NCI-H1436 (cell line): ENCODE measurements at regions not wholly inside any gene's neighbourhood (a gene's known extent, or its start where the extent isn't known, plus 50 kb on each side); places are given as distances from the start of the nearest gene placed in this dataset.
"Not testable (repeated sequence)": the region's sequence is repeated elsewhere in the genome, so short reads cannot be mapped to it uniquely, and the experiment has no call there.

Experiments
- DNase-seq: peaks from one replicate; lab custom pipeline; 2025; lab: John Stamatoyannopoulos, UW

DNA sequence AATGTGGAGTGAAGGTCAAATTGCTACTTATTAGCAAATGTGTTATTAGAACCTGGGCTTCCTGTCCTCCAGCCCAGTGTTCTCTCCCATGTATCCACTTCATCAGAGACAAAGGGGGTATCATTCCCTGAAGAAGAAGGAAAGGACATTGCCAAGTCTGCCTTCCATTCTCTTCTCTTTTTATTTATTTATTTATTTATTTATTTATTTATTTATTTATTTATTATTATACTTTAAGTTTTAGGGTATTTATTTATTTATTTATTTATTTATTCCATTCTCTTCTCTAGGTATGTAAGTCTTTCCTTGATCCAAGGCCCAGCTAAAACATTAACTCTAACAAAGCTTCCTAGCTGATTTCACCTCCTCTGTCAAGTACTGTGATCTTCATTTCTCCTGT, 277.8 kb upstream of the DNAJC19 start:
- DNase-seq: no peak

- no peak for DNase-seq
These were observed 276.3 kb upstream of the DNAJC19 start for GRCh38 chr3:181265750-181266333.

DNA sequence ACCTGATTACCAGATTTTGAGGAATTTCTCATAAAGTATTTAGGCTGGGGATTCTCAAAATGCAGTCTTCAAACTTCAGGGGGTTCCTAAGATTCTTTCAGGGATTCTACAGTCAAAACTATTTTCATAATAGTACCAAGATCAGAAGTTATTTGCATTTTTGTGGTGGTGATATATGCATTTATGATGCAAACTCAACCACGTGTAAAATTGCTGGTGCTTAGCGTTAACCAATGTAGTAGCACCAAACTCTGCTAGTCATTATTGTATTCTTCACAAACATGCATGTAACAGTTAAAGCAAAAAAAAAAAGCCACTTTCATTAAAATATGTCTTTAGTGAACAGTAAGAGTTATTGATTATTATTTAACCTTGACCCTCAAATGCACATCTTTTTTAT, 274.9 kb upstream of the DNAJC19 start:
- no peak for DNase-seq

- no peak for DNase-seq
These were observed 264.3 kb upstream of the DNAJC19 start for GRCh38 chr3:181253796-181254195.

DNA sequence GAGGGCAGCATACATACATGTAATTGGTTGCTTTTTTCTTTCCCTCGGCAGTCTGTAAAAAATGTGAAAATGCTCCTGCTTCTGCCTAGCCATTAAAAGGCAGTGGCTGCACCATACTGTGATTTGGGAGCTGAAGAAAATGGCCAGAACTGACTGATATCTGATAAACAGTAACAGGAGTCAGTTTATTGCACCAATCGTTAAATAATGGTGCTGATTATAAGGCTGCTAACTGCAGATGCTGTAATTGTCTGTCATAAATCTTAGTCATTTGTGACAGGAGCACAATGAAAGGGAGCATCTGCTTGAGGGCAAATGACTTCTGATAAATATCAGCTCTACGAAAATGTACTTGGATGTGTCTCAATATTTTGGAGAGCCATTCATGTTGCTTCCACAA, 263.1 kb upstream of the DNAJC19 start:
- peak; percentile 71 for DNase-seq

DNA sequence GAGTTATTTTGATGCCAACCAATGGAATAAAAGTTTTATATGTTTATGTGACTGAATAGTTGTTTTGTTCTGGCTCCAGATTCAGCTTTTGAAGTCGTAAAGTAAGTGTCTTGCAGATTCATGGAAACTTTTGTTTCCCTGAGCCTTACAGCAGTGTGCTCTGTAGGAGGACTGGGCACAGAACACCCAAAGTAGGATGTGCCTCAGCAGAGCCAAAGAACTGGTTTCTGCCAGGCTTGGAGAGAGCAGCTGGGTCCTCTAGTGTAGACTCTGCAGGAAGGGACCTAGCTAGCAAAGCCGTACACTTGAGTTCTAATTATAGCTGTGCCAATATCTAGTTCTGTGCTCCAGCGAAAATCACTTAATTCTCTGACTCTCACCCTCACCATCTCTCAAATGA, 261.2 kb upstream of the DNAJC19 start:
- DNase-seq: no peak

- no peak for DNase-seq
These were observed 249.9 kb upstream of the DNAJC19 start for GRCh38 chr3:181239441-181239840.

DNA sequence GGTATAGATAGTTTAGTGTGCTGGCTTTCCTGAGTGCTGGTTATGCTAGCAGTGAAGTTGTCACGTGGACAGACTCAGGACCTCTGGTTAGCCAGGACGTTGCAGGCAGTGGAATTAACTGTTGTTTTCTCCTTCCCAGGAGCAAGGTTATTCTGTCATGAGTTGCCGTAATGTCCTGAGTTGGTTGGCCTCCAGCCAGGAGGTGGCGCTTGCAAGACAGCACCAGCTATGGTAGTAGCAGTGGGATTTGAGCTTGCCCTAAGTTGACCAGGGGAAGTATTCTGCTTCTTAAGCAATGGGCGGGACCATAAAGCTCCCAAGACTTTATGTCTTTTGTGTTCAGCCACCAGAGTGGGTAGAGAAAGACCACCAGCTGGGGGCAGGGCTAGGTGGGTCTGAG, 240.7 kb upstream of the DNAJC19 start:
- DNase-seq: no peak

DNA sequence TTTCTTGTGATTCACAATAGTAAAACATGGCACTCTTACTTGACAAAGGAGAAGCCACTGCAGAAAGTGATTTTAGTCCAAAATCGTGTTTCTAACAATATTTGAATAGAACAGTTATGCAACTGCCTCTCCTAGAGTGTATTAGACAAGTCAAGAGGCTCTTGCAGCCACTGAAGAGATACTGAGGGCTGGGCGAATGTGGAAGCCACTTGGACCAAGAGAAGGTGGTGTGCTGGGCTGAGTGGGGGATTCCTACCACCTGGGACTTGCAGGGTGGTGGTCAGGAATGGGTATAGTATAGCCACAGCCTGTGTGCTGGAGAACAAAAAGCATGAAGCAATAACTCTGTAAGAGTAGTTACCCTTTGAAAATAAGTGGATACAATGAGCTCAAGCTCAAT, 223.8 kb upstream of the DNAJC19 start:
- no peak for DNase-seq

DNA sequence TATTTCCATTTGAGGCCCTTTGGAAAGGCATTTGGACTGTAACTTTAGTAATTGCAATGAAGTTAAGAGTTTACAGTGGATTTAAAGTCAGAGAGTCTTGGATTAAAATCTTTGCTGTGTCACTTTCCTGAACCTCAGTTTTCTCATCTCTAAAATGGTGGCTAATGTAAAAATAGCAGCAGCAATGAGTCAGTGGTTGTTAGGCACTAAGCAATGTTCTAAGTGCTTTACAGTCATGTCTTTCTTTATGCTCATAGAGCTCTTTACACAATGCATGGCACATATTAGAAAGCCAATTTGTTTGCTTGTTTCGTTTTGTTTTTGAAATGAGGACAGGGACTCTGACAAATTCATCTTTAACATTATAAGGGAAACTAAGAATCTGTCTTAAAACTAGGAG, 222.7 kb upstream of the DNAJC19 start:
- no peak for DNase-seq

DNA sequence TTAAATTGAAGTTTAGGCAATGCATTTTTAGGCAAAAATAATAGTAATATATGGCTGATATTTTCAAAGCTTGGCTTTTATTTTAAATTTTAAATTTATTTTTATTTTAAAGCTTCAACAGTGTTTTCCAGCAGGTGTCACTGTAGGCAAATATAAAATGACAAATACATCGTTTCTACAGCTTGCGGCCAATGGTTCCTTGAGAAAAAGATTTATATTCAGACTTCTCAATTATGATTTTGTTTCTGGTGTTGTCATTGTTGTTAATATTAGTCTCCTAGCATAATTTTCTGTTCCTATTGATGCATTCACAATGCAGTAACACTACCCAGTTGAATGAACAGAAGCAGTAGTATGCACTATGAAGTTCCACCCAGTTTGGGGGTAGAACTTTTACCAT, 220.7 kb upstream of the DNAJC19 start:
- DNase-seq: peak; percentile 31

DNA sequence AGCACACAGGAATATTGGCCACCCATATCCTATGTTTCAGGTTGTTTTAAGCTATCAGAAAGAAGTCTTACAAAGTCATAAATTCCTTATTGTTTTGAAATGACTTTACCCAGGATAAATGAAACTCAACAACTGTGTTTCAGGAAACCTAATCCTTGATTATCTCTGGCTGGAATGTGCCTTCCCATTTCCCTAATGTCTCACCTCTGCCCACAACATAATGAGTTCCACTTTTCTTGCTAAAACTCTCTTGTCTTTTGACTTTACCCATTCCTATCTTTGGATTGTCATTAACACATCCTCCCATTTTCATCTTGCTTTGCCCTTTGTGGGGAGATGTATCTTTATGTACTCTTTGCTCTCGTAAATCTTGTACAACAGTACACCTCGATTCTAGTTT, 200.0 kb upstream of the DNAJC19 start:
- no peak for DNase-seq

- no peak for DNase-seq
These were observed 194.2 kb upstream of the DNAJC19 start for GRCh38 chr3:181183764-181184163.

GRCh38 chr3:181183057-181183456, 193.5 kb upstream of the DNAJC19 start:
- DNase-seq: not testable (repeated sequence)

- no peak for DNase-seq
These were observed 189.5 kb upstream of the DNAJC19 start for GRCh38 chr3:181178991-181179390.

- peak; percentile 68 for DNase-seq
These were observed 187.1 kb upstream of the DNAJC19 start for GRCh38 chr3:181176601-181177000.

DNA sequence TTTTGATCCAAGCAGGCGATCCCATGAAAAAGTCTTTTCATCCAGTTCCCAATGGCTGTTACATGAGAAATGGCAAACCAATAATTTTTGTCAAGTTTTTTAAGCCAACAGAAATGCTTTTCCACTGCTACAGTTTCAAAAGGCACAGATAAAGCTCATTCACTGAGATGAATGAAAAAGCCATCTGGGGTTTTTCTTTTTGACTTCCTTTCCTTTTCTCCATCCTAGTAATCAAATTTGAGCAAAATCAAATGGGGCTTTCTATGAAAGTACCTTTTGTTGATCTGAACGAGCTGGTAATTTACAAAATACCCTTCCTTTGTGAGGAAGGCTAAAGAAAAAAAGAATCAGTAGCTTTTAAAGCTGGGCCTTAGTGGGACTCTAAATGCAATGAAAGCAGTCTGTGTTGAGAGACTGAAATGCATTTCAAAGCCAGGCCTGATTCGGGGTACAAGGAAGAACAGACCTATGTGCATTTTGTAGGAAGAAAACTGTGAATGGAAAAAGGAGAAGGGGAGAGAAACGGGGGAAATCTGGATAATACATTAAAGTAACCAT, 185.2 kb upstream of the DNAJC19 start:
- DNase-seq: no peak

- DNase-seq: no peak
These were observed 184.5 kb upstream of the DNAJC19 start for GRCh38 chr3:181174022-181174421.

DNA sequence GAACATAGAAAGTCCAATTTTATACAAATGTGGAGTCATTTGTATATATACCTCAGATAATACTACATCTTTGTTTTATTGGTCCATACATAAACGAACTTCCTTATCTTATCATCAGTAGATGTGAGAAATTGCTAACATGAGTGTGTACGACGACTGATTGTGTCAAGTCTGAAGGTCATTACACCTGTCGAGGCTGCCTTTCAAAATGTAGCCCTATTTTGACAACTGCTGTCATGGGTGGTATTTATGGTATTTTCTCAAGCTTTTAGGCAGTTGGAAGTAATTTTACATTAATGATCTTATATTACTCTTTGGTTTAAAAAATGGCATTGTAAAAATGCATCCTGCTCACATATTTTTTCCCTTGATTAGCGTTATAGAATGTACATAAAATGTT, 183.7 kb upstream of the DNAJC19 start:
- DNase-seq: no peak

GRCh38 chr3:181134873-181135272, 145.3 kb upstream of the DNAJC19 start:
- no peak for DNase-seq

DNA sequence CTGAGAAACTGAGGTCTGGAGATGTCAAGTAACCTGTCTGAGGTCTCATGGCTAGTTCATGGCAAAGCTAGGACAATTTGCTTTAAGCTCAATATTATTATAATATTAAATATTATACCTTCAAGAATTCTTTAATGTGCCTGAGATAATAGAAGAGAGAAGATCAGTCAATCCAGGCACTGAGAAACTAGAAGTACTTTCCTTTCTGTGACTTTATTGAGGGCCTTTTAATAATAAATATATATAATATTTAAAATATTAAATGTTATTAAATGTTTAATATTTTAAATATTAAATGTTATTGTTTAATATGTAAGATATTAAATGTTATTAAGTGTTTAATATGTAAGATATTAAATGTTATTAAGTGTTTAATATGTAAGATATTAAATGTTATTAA, 144.3 kb upstream of the DNAJC19 start:
- DNase-seq: no peak

- DNase-seq: no peak
These were observed 116.1 kb upstream of the DNAJC19 start for GRCh38 chr3:181105646-181106045.

- DNase-seq: peak; percentile 15
These were observed 114.1 kb upstream of the DNAJC19 start for GRCh38 chr3:181103605-181104004.

- DNase-seq: no peak
These were observed 96.5 kb upstream of the DNAJC19 start for GRCh38 chr3:181086011-181086410.
